Vagina (tissue), 2 donors: ENCODE measurements at regions not wholly inside any gene's neighbourhood (a gene's known extent, or its start where the extent isn't known, plus 50 kb on each side); places are given as distances from the start of the nearest gene placed in this dataset.

Source experiments
- CTCF ChIP-seq, 3 experiments: fragments of 450-650 bp in 2 of 3; fragments of 200-600 bp in 1 of 3; sonication (generic) in 1 of 3; IDR thresholded peaks; one replicate each; pipeline ENCODE4 v1.5.1; 2017 to 2019; ENCODE audit warnings: antibody characterized with exemption in 3 of 3, mild to moderate bottlenecking in 2 of 3, moderate library complexity in 2 of 3
- POLR2A ChIP-seq, 2 donors: fragments of 450-650 bp; IDR thresholded peaks; one replicate each; pipeline ENCODE4 v1.6.1; 2017; ENCODE audit warnings: antibody characterized with exemption in 2 of 2, mild to moderate bottlenecking in 2 of 2, moderate library complexity in 2 of 2
- POLR2AphosphoS5 ChIP-seq, 2 donors: sonication (generic); formaldehyde crosslinking; IDR thresholded peaks; one replicate each; pipeline ENCODE4 v1.9.0; 2017; ENCODE audit warnings: antibody characterized with exemption in 2 of 2, mild to moderate bottlenecking in 2 of 2, low read depth in 1 of 2; ENCODE audit not compliant: insufficient read depth in 1 of 2

DNA sequence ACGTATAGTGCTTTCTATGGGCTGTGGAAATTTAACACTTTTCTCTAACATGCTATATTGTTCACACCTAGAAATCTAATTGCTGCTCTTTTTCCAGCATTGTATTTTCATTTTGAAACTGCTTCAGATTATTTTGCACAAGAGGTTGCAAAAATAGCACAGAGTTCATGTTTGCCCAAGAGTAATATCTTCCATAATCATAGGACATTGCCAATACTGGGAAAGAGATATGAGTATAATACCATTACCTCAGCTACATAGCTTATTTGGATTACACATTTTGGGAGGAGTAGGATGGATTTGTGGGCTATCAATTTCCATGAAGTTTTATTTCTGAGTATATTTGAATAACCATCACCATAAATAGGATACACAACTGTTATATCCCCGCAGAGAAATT, 717.1 kb downstream of the CDH9 start:
- TF ChIP-seq POLR2A (IDR thresholded peaks at IDR 0.05), result no peak
- no peak for TF ChIP-seq CTCF (IDR thresholded peaks at IDR 0.05)
- no peak for TF ChIP-seq POLR2AphosphoS5 (IDR thresholded peaks at IDR 0.05; ENCODE audit: insufficient read depth in 1 of 2, low read depth in 1 of 2)
